ENCODE measurements at regions not wholly inside any gene's neighbourhood (a gene's known extent, or its start where the extent isn't known, plus 50 kb on each side); places are given as distances from the start of the nearest gene placed in this dataset.

GRCh38 chr7:81299711-81300110 is 380.9 kb upstream of the SEMA3C start:
- no peak for TF ChIP-seq POLR2A (IDR thresholded peaks at IDR 0.05; ENCODE audit: low read length)
- TF ChIP-seq, protein P1, sequence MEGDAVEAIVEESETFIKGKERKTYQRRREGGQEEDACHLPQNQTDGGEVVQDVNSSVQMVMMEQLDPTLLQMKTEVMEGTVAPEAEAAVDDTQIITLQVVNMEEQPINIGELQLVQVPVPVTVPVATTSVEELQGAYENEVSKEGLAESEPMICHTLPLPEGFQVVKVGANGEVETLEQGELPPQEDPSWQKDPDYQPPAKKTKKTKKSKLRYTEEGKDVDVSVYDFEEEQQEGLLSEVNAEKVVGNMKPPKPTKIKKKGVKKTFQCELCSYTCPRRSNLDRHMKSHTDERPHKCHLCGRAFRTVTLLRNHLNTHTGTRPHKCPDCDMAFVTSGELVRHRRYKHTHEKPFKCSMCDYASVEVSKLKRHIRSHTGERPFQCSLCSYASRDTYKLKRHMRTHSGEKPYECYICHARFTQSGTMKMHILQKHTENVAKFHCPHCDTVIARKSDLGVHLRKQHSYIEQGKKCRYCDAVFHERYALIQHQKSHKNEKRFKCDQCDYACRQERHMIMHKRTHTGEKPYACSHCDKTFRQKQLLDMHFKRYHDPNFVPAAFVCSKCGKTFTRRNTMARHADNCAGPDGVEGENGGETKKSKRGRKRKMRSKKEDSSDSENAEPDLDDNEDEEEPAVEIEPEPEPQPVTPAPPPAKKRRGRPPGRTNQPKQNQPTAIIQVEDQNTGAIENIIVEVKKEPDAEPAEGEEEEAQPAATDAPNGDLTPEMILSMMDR (IDR thresholded peaks at IDR 0.05), result no peak
- no peak for TF ChIP-seq ZFP36 (IDR thresholded peaks at IDR 0.05; ENCODE audit: borderline replicate concordance, partially characterized antibody)
- no peak for TF ChIP-seq RFX5 (IDR thresholded peaks at IDR 0.05)
- TF ChIP-seq, protein P2, sequence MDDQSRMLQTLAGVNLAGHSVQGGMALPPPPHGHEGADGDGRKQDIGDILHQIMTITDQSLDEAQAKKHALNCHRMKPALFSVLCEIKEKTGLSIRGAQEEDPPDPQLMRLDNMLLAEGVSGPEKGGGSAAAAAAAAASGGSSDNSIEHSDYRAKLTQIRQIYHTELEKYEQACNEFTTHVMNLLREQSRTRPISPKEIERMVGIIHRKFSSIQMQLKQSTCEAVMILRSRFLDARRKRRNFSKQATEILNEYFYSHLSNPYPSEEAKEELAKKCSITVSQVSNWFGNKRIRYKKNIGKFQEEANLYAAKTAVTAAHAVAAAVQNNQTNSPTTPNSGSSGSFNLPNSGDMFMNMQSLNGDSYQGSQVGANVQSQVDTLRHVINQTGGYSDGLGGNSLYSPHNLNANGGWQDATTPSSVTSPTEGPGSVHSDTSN (IDR thresholded peaks at IDR 0.05), result no peak
- TF ChIP-seq BHLHE40 (IDR thresholded peaks at IDR 0.05; ENCODE audit: low read depth, low read length), result no peak
- no peak for TF ChIP-seq KDM1A (IDR thresholded peaks at IDR 0.05; ENCODE audit: low read depth)
- no peak for TF ChIP-seq GATA3 (IDR thresholded peaks at IDR 0.05; ENCODE audit: borderline replicate concordance)
- no peak for TF ChIP-seq SMC3 (IDR thresholded peaks at IDR 0.05)
